CD4-positive, alpha-beta memory T cell (primary cell): ENCODE measurements at regions not wholly inside any gene's neighbourhood (a gene's known extent, or its start where the extent isn't known, plus 50 kb on each side); places are given as distances from the start of the nearest gene placed in this dataset.

ENCODE experiments used
- CTCF ChIA-PET: fragments of 350-600 bp; sonication (Branson Sonifier 250); formaldehyde crosslinking; loops from one replicate; lab custom pipeline; 2021; ENCODE audit warnings: inconsistent platforms; ENCODE audit not compliant: partially characterized antibody; lab: Charles Lee
- POLR2A ChIA-PET: fragments of 350-600 bp; sonication (Branson Sonifier 250); formaldehyde crosslinking; loops from one replicate; lab custom pipeline; 2021; ENCODE audit not compliant: partially characterized antibody; lab: Charles Lee
- DNase-seq, 5 donors: peaks; one replicate each; pipeline versions ENCODE4 v3.0.0 to v3.0.0-alpha.2; 2020 to 2022; ENCODE audit warnings: mixed read lengths in 1 of 5
- H3K27ac ChIP-seq: one replicate; pipeline ENCODE4 v1.7.0; 2013; ENCODE audit warnings: low read depth, low read length
- H3K27me3 ChIP-seq: 2 replicates; pipeline ENCODE4 v1.7.0; 2013; ENCODE audit warnings: mild to moderate bottlenecking, low read length, moderate library complexity; ENCODE audit not compliant: insufficient read depth
- H3K36me3 ChIP-seq: 2 replicates; pipeline ENCODE4 v1.7.0; 2013; ENCODE audit warnings: mild to moderate bottlenecking, low read length, moderate library complexity; ENCODE audit not compliant: insufficient read depth
- H3K4me1 ChIP-seq: 2 replicates; pipeline ENCODE4 v1.7.0; 2013; ENCODE audit warnings: mild to moderate bottlenecking, low read length, moderate library complexity; ENCODE audit not compliant: insufficient read depth
- H3K4me3 ChIP-seq, 2 donors: one replicate each; pipeline ENCODE4 v1.7.0; 2013; ENCODE audit warnings: low read length in 2 of 2, mild to moderate bottlenecking in 1 of 2
- H3K9me3 ChIP-seq, 2 donors: one replicate each; pipeline ENCODE4 v1.7.0; 2013; ENCODE audit warnings: low read length in 2 of 2, control low read depth in 1 of 2; ENCODE audit not compliant: control insufficient read depth in 1 of 2
- H3K27ac Mint-ChIP-seq, 7 donors: one replicate each; pipeline ENCODE4 v1.8.0; 2020 to 2021; ENCODE audit warnings: mixed read lengths in 7 of 7, mild to moderate bottlenecking in 6 of 7, inconsistent platforms in 3 of 7, moderate library complexity in 3 of 7
- H3K27me3 Mint-ChIP-seq, 2 donors: one replicate each; pipeline ENCODE4 v1.8.0; 2020 to 2021; ENCODE audit warnings: mixed read lengths in 2 of 2
- H3K36me3 Mint-ChIP-seq, 2 donors: one replicate each; pipeline ENCODE4 v1.8.0; 2020 to 2021; ENCODE audit warnings: mixed read lengths in 2 of 2, inconsistent platforms in 1 of 2, mild to moderate bottlenecking in 1 of 2
- H3K4me1 Mint-ChIP-seq, 4 donors: one replicate each; pipeline ENCODE4 v1.8.0; 2020 to 2021; ENCODE audit warnings: mixed read lengths in 4 of 4, mild to moderate bottlenecking in 1 of 4
- H3K4me3 Mint-ChIP-seq, 8 donors: one replicate each; pipeline ENCODE4 v1.8.0; 2020 to 2021; ENCODE audit warnings: mixed read lengths in 8 of 8, mild to moderate bottlenecking in 7 of 8, moderate library complexity in 6 of 8, inconsistent platforms in 3 of 8
- H3K9me3 Mint-ChIP-seq, 8 donors: one replicate each; pipeline ENCODE4 v1.8.0; 2020 to 2021; ENCODE audit warnings: mixed read lengths in 8 of 8, mild to moderate bottlenecking in 5 of 8, inconsistent platforms in 3 of 8, moderate library complexity in 1 of 8
- intact Hi-C: fragments of 100-400 bp; cut with micrococcal nuclease; formaldehyde crosslinking; loops from one replicate; pipeline ENCODE4 v1.15.1; 2023

- CTCF ChIA-PET, result interaction anchor here (1.5 kb wide), 1 partner anchor 13 kb away, joined by 3 read pairs; no protein-coding TSS in a partner anchor
- peaks cover 8 to 9% of the 10 kb centered on the region in 2 donors for H3K27me3 Mint-ChIP-seq
- intact Hi-C loops, result no loop called here
Observed at GRCh38 chr9:14434971-14435718, 121.2 kb upstream of the NFIB start.

GRCh38 chr9:14434158-14434504 lies 120.2 kb upstream of the NFIB start:
- intact Hi-C loops, result no loop called here
- Histone ChIP-seq H3K36me3 (no peaks in the 10 kb centered on the region), H3K4me1 (no peaks in the 10 kb centered on the region), H3K4me3 (no peak overlapping the region), H3K27me3 (no peaks in the 10 kb centered on the region), H3K27ac (no peak overlapping the region), H3K9me3 (no peaks in the 10 kb centered on the region)
- peaks cover 8 to 9% of the 10 kb centered on the region in 2 donors for H3K27me3 Mint-ChIP-seq
- POLR2A ChIA-PET, result no interaction called here
- peaks cover 0 to under 1% (median 0%) of the 10 kb centered on the region in 8 donors for H3K9me3 Mint-ChIP-seq
- H3K27ac Mint-ChIP-seq, result no peak overlapping the region
- no peak for DNase-seq
- no peaks in the 10 kb centered on the region for H3K36me3 Mint-ChIP-seq
- CTCF ChIA-PET, result interaction anchor here (1.5 kb wide), 1 partner anchor 14 kb away, joined by 3 read pairs; no protein-coding TSS in a partner anchor
- no peak overlapping the region for H3K4me3 Mint-ChIP-seq
- no peaks in the 10 kb centered on the region for H3K4me1 Mint-ChIP-seq

More at GRCh38 chr9:14434971-14435718, 121.2 kb upstream of the NFIB start:
- H3K9me3 Mint-ChIP-seq, result no peaks in the 10 kb centered on the region
- Histone ChIP-seq H3K4me3 (no peak overlapping the region), H3K4me1 (no peaks in the 10 kb centered on the region), H3K36me3 (no peaks in the 10 kb centered on the region), H3K27ac (no peak overlapping the region), H3K27me3 (no peaks in the 10 kb centered on the region), H3K9me3 (no peaks in the 10 kb centered on the region)
- no peaks in the 10 kb centered on the region for H3K4me1 Mint-ChIP-seq
- H3K36me3 Mint-ChIP-seq, result no peaks in the 10 kb centered on the region
- no peak overlapping the region for H3K27ac Mint-ChIP-seq
- no peak overlapping the region for H3K4me3 Mint-ChIP-seq
- POLR2A ChIA-PET, result no interaction called here
- no peak for DNase-seq

DNA sequence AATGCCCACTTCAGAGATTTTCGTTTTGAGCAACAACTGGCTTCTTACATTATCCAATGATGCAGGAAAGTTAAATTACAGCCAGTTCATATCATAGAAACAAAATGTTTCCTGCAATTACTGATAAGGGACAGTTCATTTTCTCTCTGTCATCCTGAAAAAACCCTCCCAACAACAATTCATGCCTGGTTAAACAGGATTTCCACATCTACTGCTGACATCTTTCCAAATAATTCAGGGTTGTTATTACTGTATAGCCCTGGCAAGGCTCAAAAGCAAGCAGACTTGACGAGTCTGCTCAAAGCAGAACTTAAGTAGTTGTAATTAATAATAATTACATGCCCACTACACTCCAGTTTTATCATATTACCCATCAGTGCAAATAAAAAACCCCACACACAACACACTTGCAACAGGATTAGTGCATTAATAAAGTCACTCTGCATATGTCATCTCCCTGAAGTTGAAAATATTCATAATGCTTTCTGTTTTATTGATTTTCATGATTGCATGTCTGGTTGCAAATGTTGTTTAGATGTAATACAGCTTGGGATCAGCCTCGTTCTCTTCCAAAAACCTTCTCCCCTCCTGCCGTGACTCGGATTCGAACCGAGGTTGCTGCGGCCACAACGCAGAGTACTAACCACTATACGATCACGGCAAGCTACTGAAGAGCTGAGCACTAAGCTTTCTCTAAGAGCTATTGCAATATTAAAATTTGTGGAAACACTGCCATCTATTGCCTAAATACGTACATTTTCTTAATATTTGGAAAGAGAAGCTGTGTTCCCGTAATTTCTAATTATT lies 119.6 kb upstream of the NFIB start:
- ChIA-PET POLR2A (no interaction called here), CTCF (interaction anchor here (1.5 kb wide), 1 partner anchor 14 kb away, joined by 3 read pairs; no protein-coding TSS in a partner anchor)
- no peak for DNase-seq
- Histone ChIP-seq H3K9me3 (no peaks in the 10 kb centered on the region), H3K36me3 (no peaks in the 10 kb centered on the region), H3K4me1 (no peaks in the 10 kb centered on the region), H3K4me3 (no peak overlapping the region), H3K27me3 (no peaks in the 10 kb centered on the region), H3K27ac (no peak overlapping the region)
- Mint-ChIP-seq H3K4me1 (no peaks in the 10 kb centered on the region), H3K27ac (no peak overlapping the region), H3K27me3 (peaks cover 9 to 11% of the 10 kb centered on the region in 2 donors), H3K4me3 (no peak overlapping the region), H3K36me3 (no peaks in the 10 kb centered on the region), H3K9me3 (peaks cover 0 to 2% (median 0%) of the 10 kb centered on the region in 8 donors)
- intact Hi-C loops, result no loop called here

GRCh38 chr9:14432666-14433350 lies 118.9 kb upstream of the NFIB start:
- no peaks in the 10 kb centered on the region for H3K27me3 ChIP-seq
- Mint-ChIP-seq H3K36me3 (no peaks in the 10 kb centered on the region), H3K27me3 (peaks cover 6 to 11% of the 10 kb centered on the region in 2 donors), H3K9me3 (peaks cover 0 to 2% (median 0%) of the 10 kb centered on the region in 8 donors), H3K4me1 (peaks cover 0 to 2% (median 0%) of the 10 kb centered on the region in 4 donors), H3K27ac (no peak overlapping the region), H3K4me3 (no peak overlapping the region)
- intact Hi-C loops, result no loop called here
- H3K4me3 ChIP-seq, result no peak overlapping the region
- ChIA-PET POLR2A (no interaction called here), CTCF (no interaction called here)
- no peaks in the 10 kb centered on the region for H3K4me1 ChIP-seq
- no peaks in the 10 kb centered on the region for H3K36me3 ChIP-seq
- DNase-seq, result no peak
- no peak overlapping the region for H3K27ac ChIP-seq
- H3K9me3 ChIP-seq, result no peaks in the 10 kb centered on the region

- H3K4me3 Mint-ChIP-seq, result peak overlapping the region in 1 of 8 donors; percentile 35
Observed at GRCh38 chr9:14428781-14429230, 114.9 kb upstream of the NFIB start.

DNA sequence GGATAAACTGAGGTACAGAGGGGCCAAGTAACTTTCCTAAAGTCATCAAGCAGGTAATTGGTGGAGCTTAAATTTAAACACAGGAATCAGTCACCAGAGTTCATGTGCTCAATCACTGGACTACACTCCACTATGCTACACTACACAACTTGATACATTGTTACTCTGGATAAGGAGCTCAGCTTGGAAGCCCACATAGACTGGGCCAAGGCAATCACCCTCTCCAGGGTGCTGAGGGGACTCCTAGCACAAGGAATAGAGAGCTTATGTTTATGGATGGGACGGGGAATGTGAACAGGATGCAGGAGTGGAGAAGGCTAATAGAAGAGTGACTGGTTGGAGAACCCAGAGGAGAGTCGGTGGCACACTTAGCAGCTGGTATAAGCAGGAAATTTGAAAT lies 113.5 kb upstream of the NFIB start:
- intact Hi-C loops, result no loop called here
- ChIA-PET POLR2A (no interaction called here), CTCF (interaction anchor here (0.6 to 2.9 kb wide), 7 partner anchors 9 to 509 kb away, joined by 3 to 14 read pairs (median 5); no protein-coding TSS in a partner anchor)
- no peak overlapping the region for H3K27ac ChIP-seq
- no peaks in the 10 kb centered on the region for H3K36me3 Mint-ChIP-seq
- no peaks in the 10 kb centered on the region for H3K27me3 ChIP-seq
- no peak overlapping the region for H3K4me3 Mint-ChIP-seq
- H3K36me3 ChIP-seq, result no peaks in the 10 kb centered on the region
- H3K4me1 ChIP-seq, result no peaks in the 10 kb centered on the region
- peaks cover 0 to 2% (median 0%) of the 10 kb centered on the region in 8 donors for H3K9me3 Mint-ChIP-seq
- DNase-seq, result no peak
- H3K4me3 ChIP-seq, result no peak overlapping the region
- peaks cover 5 to 6% of the 10 kb centered on the region in 2 donors for H3K27me3 Mint-ChIP-seq
- H3K9me3 ChIP-seq, result no peaks in the 10 kb centered on the region
- H3K27ac Mint-ChIP-seq, result no peak overlapping the region
- peaks cover 0 to 4% (median 1%) of the 10 kb centered on the region in 4 donors for H3K4me1 Mint-ChIP-seq

More at GRCh38 chr9:14428781-14429230, 114.9 kb upstream of the NFIB start:
- ChIA-PET CTCF (interaction anchor here (1.2 to 2.9 kb wide), 7 partner anchors 10 to 1001 kb away, joined by 3 to 14 read pairs (median 5); no protein-coding TSS in a partner anchor), POLR2A (no interaction called here)
- Histone ChIP-seq H3K27ac (no peak overlapping the region), H3K9me3 (no peaks in the 10 kb centered on the region), H3K4me1 (no peaks in the 10 kb centered on the region), H3K36me3 (no peaks in the 10 kb centered on the region), H3K27me3 (no peaks in the 10 kb centered on the region), H3K4me3 (no peak overlapping the region)
- peaks cover 0 to 4% (median 1%) of the 10 kb centered on the region in 4 donors for H3K4me1 Mint-ChIP-seq
- peaks cover 5 to 7% of the 10 kb centered on the region in 2 donors for H3K27me3 Mint-ChIP-seq
- H3K9me3 Mint-ChIP-seq, result peaks cover 0 to 2% (median 0%) of the 10 kb centered on the region in 8 donors
- intact Hi-C loops, result no loop called here
- peak in 2 of 5 donors; percentile 5 to 6 for DNase-seq
- H3K36me3 Mint-ChIP-seq, result no peaks in the 10 kb centered on the region
- H3K27ac Mint-ChIP-seq, result no peak overlapping the region
